ENCODE measurements at regions not wholly inside any gene's neighbourhood (a gene's known extent, or its start where the extent isn't known, plus 50 kb on each side); places are given as distances from the start of the nearest gene placed in this dataset.

- Histone ChIP-seq H3K4me1 (ENCODE audit: control insufficient read depth, insufficient read depth, low read length, poor library complexity, severe bottlenecking) (no peaks in the 10 kb centered on the region), H3K27me3 (replicated peaks; ENCODE audit: control insufficient read depth, insufficient read depth, low read length, poor library complexity, severe bottlenecking) (no peaks in the 10 kb centered on the region), H3K4me3 (ENCODE audit: insufficient read depth, low read depth, low read length, poor library complexity, severe bottlenecking) (no peak overlapping the region), H3K36me3 (ENCODE audit: control insufficient read depth, insufficient read depth, low read length) (no peaks in the 10 kb centered on the region), H3K9me3 (ENCODE audit: control insufficient read depth, low read length) (no peaks in the 10 kb centered on the region), H3K27ac (ENCODE audit: insufficient read depth, low read length, poor library complexity, severe bottlenecking) (no peak overlapping the region)
- DNase-seq: no peak
These were observed 251.7 kb downstream of the PSAT1 start for GRCh38 chr9:78548670-78549069.

GRCh38 chr9:78549711-78550110 lies 252.8 kb downstream of the PSAT1 start:
- H3K27ac ChIP-seq (ENCODE audit: insufficient read depth, low read length, poor library complexity, severe bottlenecking): no peak overlapping the region
- no peak for DNase-seq
- no peaks in the 10 kb centered on the region for H3K4me1 ChIP-seq (ENCODE audit: control insufficient read depth, insufficient read depth, low read length, poor library complexity, severe bottlenecking)
- no peaks in the 10 kb centered on the region for H3K36me3 ChIP-seq (ENCODE audit: control insufficient read depth, insufficient read depth, low read length)
- H3K9me3 ChIP-seq (ENCODE audit: control insufficient read depth, low read length): no peaks in the 10 kb centered on the region
- no peak overlapping the region for H3K4me3 ChIP-seq (ENCODE audit: insufficient read depth, low read depth, low read length, poor library complexity, severe bottlenecking)
- H3K27me3 ChIP-seq (replicated peaks; ENCODE audit: control insufficient read depth, insufficient read depth, low read length, poor library complexity, severe bottlenecking): no peaks in the 10 kb centered on the region

GRCh38 chr9:78552802-78553201 lies 255.9 kb downstream of the PSAT1 start:
- no peak overlapping the region for H3K27ac ChIP-seq (ENCODE audit: insufficient read depth, low read length, poor library complexity, severe bottlenecking)
- H3K9me3 ChIP-seq (ENCODE audit: control insufficient read depth, low read length): no peaks in the 10 kb centered on the region
- no peaks in the 10 kb centered on the region for H3K27me3 ChIP-seq (replicated peaks; ENCODE audit: control insufficient read depth, insufficient read depth, low read length, poor library complexity, severe bottlenecking)
- H3K4me1 ChIP-seq (ENCODE audit: control insufficient read depth, insufficient read depth, low read length, poor library complexity, severe bottlenecking): no peaks in the 10 kb centered on the region
- no peak overlapping the region for H3K4me3 ChIP-seq (ENCODE audit: insufficient read depth, low read depth, low read length, poor library complexity, severe bottlenecking)
- no peak for DNase-seq
- H3K36me3 ChIP-seq (ENCODE audit: control insufficient read depth, insufficient read depth, low read length): no peaks in the 10 kb centered on the region

GRCh38 chr9:78557540-78557939 lies 260.6 kb downstream of the PSAT1 start:
- Histone ChIP-seq H3K9me3 (ENCODE audit: control insufficient read depth, low read length) (no peaks in the 10 kb centered on the region), H3K4me3 (ENCODE audit: insufficient read depth, low read depth, low read length, poor library complexity, severe bottlenecking) (no peak overlapping the region), H3K27me3 (replicated peaks; ENCODE audit: control insufficient read depth, insufficient read depth, low read length, poor library complexity, severe bottlenecking) (no peaks in the 10 kb centered on the region), H3K36me3 (ENCODE audit: control insufficient read depth, insufficient read depth, low read length) (no peaks in the 10 kb centered on the region), H3K27ac (ENCODE audit: insufficient read depth, low read length, poor library complexity, severe bottlenecking) (no peak overlapping the region), H3K4me1 (ENCODE audit: control insufficient read depth, insufficient read depth, low read length, poor library complexity, severe bottlenecking) (no peaks in the 10 kb centered on the region)
- no peak for DNase-seq

GRCh38 chr9:78559449-78559885 lies 262.5 kb downstream of the PSAT1 start:
- Histone ChIP-seq H3K4me1 (ENCODE audit: control insufficient read depth, insufficient read depth, low read length, poor library complexity, severe bottlenecking) (no peaks in the 10 kb centered on the region), H3K36me3 (ENCODE audit: control insufficient read depth, insufficient read depth, low read length) (no peaks in the 10 kb centered on the region), H3K27ac (ENCODE audit: insufficient read depth, low read length, poor library complexity, severe bottlenecking) (no peak overlapping the region), H3K4me3 (ENCODE audit: insufficient read depth, low read depth, low read length, poor library complexity, severe bottlenecking) (no peak overlapping the region), H3K9me3 (ENCODE audit: control insufficient read depth, low read length) (no peaks in the 10 kb centered on the region), H3K27me3 (replicated peaks; ENCODE audit: control insufficient read depth, insufficient read depth, low read length, poor library complexity, severe bottlenecking) (no peaks in the 10 kb centered on the region)
- no peak for DNase-seq

GRCh38 chr9:78562021-78562420 lies 265.1 kb downstream of the PSAT1 start:
- Histone ChIP-seq H3K27me3 (replicated peaks; ENCODE audit: control insufficient read depth, insufficient read depth, low read length, poor library complexity, severe bottlenecking) (no peaks in the 10 kb centered on the region), H3K36me3 (ENCODE audit: control insufficient read depth, insufficient read depth, low read length) (no peaks in the 10 kb centered on the region), H3K4me3 (ENCODE audit: insufficient read depth, low read depth, low read length, poor library complexity, severe bottlenecking) (no peak overlapping the region), H3K27ac (ENCODE audit: insufficient read depth, low read length, poor library complexity, severe bottlenecking) (no peak overlapping the region), H3K9me3 (ENCODE audit: control insufficient read depth, low read length) (no peaks in the 10 kb centered on the region), H3K4me1 (ENCODE audit: control insufficient read depth, insufficient read depth, low read length, poor library complexity, severe bottlenecking) (no peaks in the 10 kb centered on the region)
- no peak for DNase-seq

- Histone ChIP-seq H3K27me3 (replicated peaks; ENCODE audit: control insufficient read depth, insufficient read depth, low read length, poor library complexity, severe bottlenecking) (no peaks in the 10 kb centered on the region), H3K9me3 (ENCODE audit: control insufficient read depth, low read length) (no peaks in the 10 kb centered on the region), H3K27ac (ENCODE audit: insufficient read depth, low read length, poor library complexity, severe bottlenecking) (no peak overlapping the region), H3K36me3 (ENCODE audit: control insufficient read depth, insufficient read depth, low read length) (no peaks in the 10 kb centered on the region), H3K4me1 (ENCODE audit: control insufficient read depth, insufficient read depth, low read length, poor library complexity, severe bottlenecking) (no peaks in the 10 kb centered on the region), H3K4me3 (ENCODE audit: insufficient read depth, low read depth, low read length, poor library complexity, severe bottlenecking) (no peak overlapping the region)
- no peak for DNase-seq
These were observed 266.3 kb downstream of the PSAT1 start for GRCh38 chr9:78563269-78563668.

GRCh38 chr9:78565481-78565880 lies 268.6 kb downstream of the PSAT1 start:
- Histone ChIP-seq H3K27me3 (replicated peaks; ENCODE audit: control insufficient read depth, insufficient read depth, low read length, poor library complexity, severe bottlenecking) (no peaks in the 10 kb centered on the region), H3K4me1 (ENCODE audit: control insufficient read depth, insufficient read depth, low read length, poor library complexity, severe bottlenecking) (no peaks in the 10 kb centered on the region), H3K4me3 (ENCODE audit: insufficient read depth, low read depth, low read length, poor library complexity, severe bottlenecking) (no peak overlapping the region), H3K36me3 (ENCODE audit: control insufficient read depth, insufficient read depth, low read length) (no peaks in the 10 kb centered on the region), H3K27ac (ENCODE audit: insufficient read depth, low read length, poor library complexity, severe bottlenecking) (no peak overlapping the region), H3K9me3 (ENCODE audit: control insufficient read depth, low read length) (no peaks in the 10 kb centered on the region)
- no peak for DNase-seq

GRCh38 chr9:78566521-78566920 lies 269.6 kb downstream of the PSAT1 start:
- no peaks in the 10 kb centered on the region for H3K36me3 ChIP-seq (ENCODE audit: control insufficient read depth, insufficient read depth, low read length)
- H3K4me3 ChIP-seq (ENCODE audit: insufficient read depth, low read depth, low read length, poor library complexity, severe bottlenecking): no peak overlapping the region
- no peaks in the 10 kb centered on the region for H3K27me3 ChIP-seq (replicated peaks; ENCODE audit: control insufficient read depth, insufficient read depth, low read length, poor library complexity, severe bottlenecking)

GRCh38 chr9:78566948-78567675 lies 270.2 kb downstream of the PSAT1 start:
- H3K9me3 ChIP-seq (ENCODE audit: control insufficient read depth, low read length): no peaks in the 10 kb centered on the region
- no peaks in the 10 kb centered on the region for H3K36me3 ChIP-seq (ENCODE audit: control insufficient read depth, insufficient read depth, low read length)
- DNase-seq: no peak
- H3K27ac ChIP-seq (ENCODE audit: insufficient read depth, low read length, poor library complexity, severe bottlenecking): no peak overlapping the region
- H3K27me3 ChIP-seq (replicated peaks; ENCODE audit: control insufficient read depth, insufficient read depth, low read length, poor library complexity, severe bottlenecking): no peaks in the 10 kb centered on the region
- H3K4me3 ChIP-seq (ENCODE audit: insufficient read depth, low read depth, low read length, poor library complexity, severe bottlenecking): no peak overlapping the region
- no peaks in the 10 kb centered on the region for H3K4me1 ChIP-seq (ENCODE audit: control insufficient read depth, insufficient read depth, low read length, poor library complexity, severe bottlenecking)

More at GRCh38 chr9:78566521-78566920, 269.6 kb downstream of the PSAT1 start:
- Histone ChIP-seq H3K27ac (ENCODE audit: insufficient read depth, low read length, poor library complexity, severe bottlenecking) (no peak overlapping the region), H3K4me1 (ENCODE audit: control insufficient read depth, insufficient read depth, low read length, poor library complexity, severe bottlenecking) (no peaks in the 10 kb centered on the region), H3K9me3 (ENCODE audit: control insufficient read depth, low read length) (no peaks in the 10 kb centered on the region)
- DNase-seq: no peak
